HepG2 (cell line): ENCODE measurements at regions not wholly inside any gene's neighbourhood (a gene's known extent, or its start where the extent isn't known, plus 50 kb on each side); places are given as distances from the start of the nearest gene placed in this dataset.
A peak's percentile ranks its signal among the peaks of the same experiment; 100 is the strongest.
"Not testable (repeated sequence)": the region's sequence is repeated elsewhere in the genome, so short reads cannot be mapped to it uniquely, and the experiment has no call there.

Experiments
- ATAC-seq: fragments of 200-7000 bp; cut with Tn5 transposase; 3 replicates; pipeline ENCODE4 v1.9.1; 2020; ENCODE audit warnings: mild to moderate bottlenecking, moderate library complexity
- BruUV-seq: library from RNA; stranded (reverse); fragments of 400-500 nt; replicated peaks from 2 replicates; lab custom pipeline; 2021; lab: Mats Ljungman, UMichigan
- CTCF ChIA-PET: fragments of 300-600 bp; formaldehyde crosslinking; extraction: SDS; loops from one replicate; lab custom pipeline; 2021; ENCODE audit warnings: low total read pairs, inconsistent platforms, low intra/inter-chr PET ratio; lab: Yijun Ruan, JAX
- POLR2A ChIA-PET: fragments of 350-600 bp; sonication (Branson Sonifier 250); formaldehyde crosslinking; loops from one replicate; lab custom pipeline; 2020; ENCODE audit warnings: antibody characterized with exemption, inconsistent platforms; lab: Yijun Ruan, JAX
- DNase-seq: peaks from one replicate; pipeline ENCODE4 v3.0.0-alpha.2; 2015; ENCODE audit warnings: low spot score
- FAIRE-seq: peaks from 3 replicates; lab custom pipeline; 2011; peaks lifted over from hg19 to GRCh38; lab: Jason Lieb, UNC
- H2AFZ ChIP-seq: one replicate; pipeline ENCODE4 v1.6.1; 2011; ENCODE audit warnings: low read length, inconsistent platforms
- H3K27ac ChIP-seq: fragments of 300-600 bp; 3 replicates; pipeline ENCODE4 v1.8.0; 2011; ENCODE audit warnings: mixed run types, mild to moderate bottlenecking, mixed read lengths, low read length, inconsistent platforms; ENCODE audit not compliant: insufficient read depth; ENCODE audit errors: extremely low read length
- H3K27me3 ChIP-seq, 2 experiments: fragments of 200-600 bp in 1 of 2; 2 replicates in 1 of 2; 3 replicates in 1 of 2; pipeline versions ENCODE4 v1.6.0 to v1.8.0; 2011; ENCODE audit warnings: low read length in 2 of 2, mild to moderate bottlenecking in 2 of 2, moderate library complexity in 2 of 2, inconsistent platforms in 1 of 2; ENCODE audit not compliant: insufficient read depth in 2 of 2, control insufficient read depth in 1 of 2
- H3K36me3 ChIP-seq, 2 experiments: fragments of 200-600 bp in 1 of 2; replicated peaks in 1 of 2; 2 replicates in 1 of 2; 3 replicates in 1 of 2; pipeline versions ENCODE4 v1.5.1 to v1.8.0; 2011; ENCODE audit warnings: low read length in 2 of 2, inconsistent platforms in 1 of 2; ENCODE audit not compliant: insufficient read depth in 2 of 2, control insufficient read depth in 1 of 2
- H3K4me1 ChIP-seq: 2 replicates; pipeline ENCODE4 v1.5.1; 2012; ENCODE audit warnings: low read length, inconsistent platforms; ENCODE audit not compliant: insufficient read depth
- H3K4me2 ChIP-seq: 2 replicates; pipeline ENCODE4 v1.6.0; 2011; ENCODE audit warnings: low read depth, low read length, inconsistent platforms
- H3K4me3 ChIP-seq, 3 experiments: fragments of 200-600 bp in 1 of 3; sonication (generic), shearing (Covaris generic) in 1 of 3; replicated peaks in 1 of 3; 2 replicates each; pipeline ENCODE4 v1.5.1; 2011 to 2016; ENCODE audit warnings: low read length in 3 of 3, inconsistent platforms in 2 of 3, low read depth in 2 of 3, mild to moderate bottlenecking in 2 of 3, control low read depth in 1 of 3, mixed read lengths in 1 of 3; ENCODE audit not compliant: insufficient read depth in 1 of 3
- H3K79me2 ChIP-seq: one replicate; pipeline ENCODE4 v1.6.1; 2011; ENCODE audit warnings: low read length, inconsistent platforms; ENCODE audit not compliant: insufficient read depth
- H3K9ac ChIP-seq: 2 replicates; pipeline ENCODE4 v1.6.0; 2011; ENCODE audit warnings: mild to moderate bottlenecking, low read depth, low read length, inconsistent platforms; ENCODE audit not compliant: insufficient read depth
- H3K9me3 ChIP-seq: 2 replicates; pipeline ENCODE4 v1.5.1; 2012; ENCODE audit warnings: mild to moderate bottlenecking, low read length
- H4K20me1 ChIP-seq: 2 replicates; pipeline ENCODE4 v1.6.0; 2011; ENCODE audit warnings: inconsistent platforms, mild to moderate bottlenecking, low read length, moderate library complexity; ENCODE audit not compliant: insufficient read depth
- GABPA ChIP-seq, 2 experiments: IDR thresholded peaks; 2 replicates each; pipeline ENCODE4 v1.6.1; 2011 to 2016; ENCODE audit warnings: low read depth in 2 of 2, low read length in 1 of 2, missing biosample characterization in 1 of 2, missing genetic modification characterization in 1 of 2
- MAFK ChIP-seq, 2 experiments: IDR thresholded peaks in 1 of 2; conservative IDR thresholded peaks in 1 of 2; 2 replicates each; pipeline ENCODE4 v1.6.1; 2011; ENCODE audit warnings: improper control_type of control experiment in 2 of 2, low read length in 2 of 2
- SRF ChIP-seq: IDR thresholded peaks from 2 replicates; pipeline ENCODE4 v1.6.1; 2011; ENCODE audit warnings: mild to moderate bottlenecking, low read depth, low read length, moderate library complexity
- SRSF1 ChIP-seq: fragments of 200-400 bp; formaldehyde crosslinking; optimal IDR thresholded peaks from 2 replicates; pipeline ENCODE3; 2017; ENCODE audit warnings: mild to moderate bottlenecking, low read depth, low read length, moderate library complexity
- XRCC5 ChIP-seq: fragments of 200-400 bp; formaldehyde crosslinking; optimal IDR thresholded peaks from 2 replicates; pipeline ENCODE3; 2017; ENCODE audit warnings: mild to moderate bottlenecking, low read length
- ZC3H13 ChIP-seq: sonication (generic); formaldehyde crosslinking; IDR thresholded peaks from 2 replicates; pipeline ENCODE4 v1.8.1; 2023; ENCODE audit warnings: mild to moderate bottlenecking, missing genetic modification reagents, moderate library complexity
- ZNF317 ChIP-seq: sonication (generic); formaldehyde crosslinking; IDR thresholded peaks from 2 replicates; pipeline ENCODE4 v1.5.0; 2020; ENCODE audit warnings: mild to moderate bottlenecking, missing genetic modification reagents
- ZNF563 ChIP-seq: sonication (generic); formaldehyde crosslinking; IDR thresholded peaks from 2 replicates; pipeline ENCODE4 v1.8.0; 2022; ENCODE audit warnings: mild to moderate bottlenecking, moderate library complexity, missing genetic modification reagents
- WGBS: methylation state at CpG from one replicate; pipeline ENCODE4 v1.1.6; 2017; ENCODE audit warnings: low lambda C conversion rate; 5-methylcytosine and 5-hydroxymethylcytosine counted together
- in situ Hi-C: cut with HindIII; loops from 2 replicates; pipeline ENCODE4 v1.10.0; 2017; ENCODE audit warnings: low pct_unique_long_range_greater_than_20kb; ENCODE audit not compliant: extremely low pct_ligation_motif_present
- intact Hi-C: fragments of 100-400 bp; cut with micrococcal nuclease; formaldehyde crosslinking; loops from one replicate; pipeline ENCODE4 v1.10.0; 2022; ENCODE audit not compliant: unreplicated experiment

DNA sequence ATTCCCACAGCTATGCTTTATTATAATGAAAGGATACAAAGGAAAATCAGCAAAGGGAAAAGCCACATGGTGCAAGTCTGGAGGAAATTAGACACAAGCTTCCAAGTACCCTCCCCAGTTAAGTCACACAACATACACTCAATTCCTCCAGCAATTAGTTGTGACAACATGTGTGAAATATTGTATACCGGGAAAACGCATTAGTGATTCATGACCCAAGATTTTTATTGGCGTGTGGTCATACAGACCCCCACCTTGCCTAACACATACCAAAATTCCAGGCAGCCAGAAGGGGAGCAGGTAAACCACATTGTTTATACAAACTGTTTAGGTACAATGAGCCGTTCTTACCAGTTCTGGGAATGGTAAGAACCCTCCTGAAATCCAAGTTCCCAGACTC is 160.6 kb downstream of the CYB561 start (continued):
- TF ChIP-seq SRF (no peak), ZNF563 (no peak), GABPA (IDR thresholded peaks at IDR 0.05; ENCODE audit: low read depth, low read length) (no peak), GABPA (CRISPR knock-in tag; IDR thresholded peaks at IDR 0.05; ENCODE audit: low read depth) (no peak), XRCC5 (no peak), SRSF1 (no peak), MAFK (conservative IDR thresholded peaks at IDR 0.05 in 1 of 2, IDR thresholded peaks at IDR 0.05 in 1 of 2; ENCODE audit: low read length in 2 of 2) (no peak)
- TF ChIP-seq, all 625 proteins: peak for 0

DNA sequence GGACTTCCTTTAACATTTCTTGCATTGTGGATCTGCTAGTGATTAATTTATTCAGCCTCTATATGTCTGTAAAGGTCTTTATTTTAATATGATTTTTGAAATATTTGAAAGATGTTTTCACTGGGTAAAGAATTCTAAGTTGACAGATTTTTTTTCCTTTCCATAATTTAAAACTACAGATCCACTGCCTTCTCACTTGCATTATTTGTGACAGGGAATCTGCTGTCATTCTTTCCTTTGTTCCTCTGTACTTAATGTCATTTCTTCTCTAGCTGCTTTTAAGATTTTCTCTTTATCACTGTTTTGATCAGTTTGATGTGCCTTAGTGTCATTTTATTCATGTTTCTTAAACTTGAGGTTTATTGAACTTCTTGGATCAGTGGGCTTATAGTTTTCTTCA is 159.9 kb downstream of the CYB561 start:
- no peak for ATAC-seq
- peak; percentile 96 for TF ChIP-seq ZNF317 (CRISPR knock-in tag)
- TF ChIP-seq ZC3H13: no peak
- Histone ChIP-seq H3K79me2 (no peaks in the 10 kb centered on the region), H3K36me3 (no peaks in the 10 kb centered on the region), H3K4me1 (no peaks in the 10 kb centered on the region), H3K4me2 (no peak overlapping the region), H3K9me3 (peaks cover 6% of the 10 kb centered on the region), H3K4me3 (no peak overlapping the region), H2AFZ (no peak overlapping the region), H3K27ac (no peak overlapping the region), H3K9ac (no peak overlapping the region), H3K27me3 (no peaks in the 10 kb centered on the region), H4K20me1 (no peaks in the 10 kb centered on the region)
- DNase-seq: no peak
- in situ Hi-C loops (no loop called here), intact Hi-C loops (no loop called here)
- ChIA-PET CTCF (no interaction called here), POLR2A (no interaction called here)
- FAIRE-seq: no peak
- no TSS peak for BruUV-seq

DNA sequence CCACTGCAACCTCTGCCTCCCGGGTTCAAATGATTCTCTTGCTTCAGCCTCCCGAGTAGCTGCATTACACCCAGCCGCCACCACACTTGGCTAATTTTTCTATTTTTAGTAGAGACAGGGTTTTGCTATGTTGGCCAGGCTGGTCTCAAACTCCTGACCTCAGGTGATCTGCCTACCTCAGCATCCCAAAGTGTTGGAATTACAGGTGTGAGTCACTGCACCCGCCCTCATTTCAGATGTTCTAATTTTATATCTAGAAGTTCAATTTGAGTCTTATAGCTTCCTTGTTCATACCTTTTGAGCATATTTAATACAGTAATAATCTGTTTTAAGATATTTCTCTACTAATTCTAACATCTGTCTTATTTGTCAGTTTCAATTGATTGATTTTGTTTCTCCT is 159.1 kb downstream of the CYB561 start:
- H4K20me1 ChIP-seq, H3K27me3 ChIP-seq, H3K36me3 ChIP-seq, H3K9ac ChIP-seq, intact Hi-C loops, CTCF ChIA-PET, POLR2A ChIA-PET, H2AFZ ChIP-seq, DNase-seq, FAIRE-seq, H3K9me3 ChIP-seq, BruUV-seq, ATAC-seq, in situ Hi-C loops, H3K4me2 ChIP-seq, H3K4me1 ChIP-seq, H3K27ac ChIP-seq, H3K4me3 ChIP-seq, H3K79me2 ChIP-seq: not testable (repeated sequence)
- 29% methylated on average over 4 of the region's 4 CpGs for WGBS
